ENCODE measurements at regions not wholly inside any gene's neighbourhood (a gene's known extent, or its start where the extent isn't known, plus 50 kb on each side); places are given as distances from the start of the nearest gene placed in this dataset.

GRCh38 chr7:142614116-142614515 lies 135.2 kb upstream of the PRSS1 start:
- no peak overlapping the region for H3K4me3 ChIP-seq (ENCODE audit: low read depth, low read length)
- DNase-seq (ENCODE audit: low read depth), result peak; percentile 18

GRCh38 chr7:142612237-142612881 lies 136.9 kb upstream of the PRSS1 start:
- no peak for TF ChIP-seq CTCF (IDR thresholded peaks at IDR 0.05; ENCODE audit: insufficient read depth, low read depth, low read length)
- peak; percentile 94 for DNase-seq (ENCODE audit: low read depth)
- no peak overlapping the region for H3K4me3 ChIP-seq (ENCODE audit: low read depth, low read length)

More at GRCh38 chr7:142614116-142614515, 135.2 kb upstream of the PRSS1 start:
- TF ChIP-seq CTCF (IDR thresholded peaks at IDR 0.05; ENCODE audit: insufficient read depth, low read depth, low read length), result no peak

- H3K4me3 ChIP-seq (ENCODE audit: low read depth, low read length), result no peak overlapping the region
- peak; percentile 99 for DNase-seq (ENCODE audit: low read depth)
- no peak for TF ChIP-seq CTCF (IDR thresholded peaks at IDR 0.05; ENCODE audit: insufficient read depth, low read depth, low read length)
Measured at GRCh38 chr7:142611566-142612236, 137.6 kb upstream of the PRSS1 start.

- H3K4me3 ChIP-seq (ENCODE audit: low read depth, low read length), result no peak overlapping the region
- no peak for TF ChIP-seq CTCF (IDR thresholded peaks at IDR 0.05; ENCODE audit: insufficient read depth, low read depth, low read length)
- no peak for DNase-seq (ENCODE audit: low read depth)
Measured at GRCh38 chr7:142608630-142609428, 140.4 kb upstream of the PRSS1 start.

GRCh38 chr7:142607351-142607750 lies 141.9 kb upstream of the PRSS1 start:
- no peak for DNase-seq (ENCODE audit: low read depth)
- TF ChIP-seq CTCF (IDR thresholded peaks at IDR 0.05; ENCODE audit: insufficient read depth, low read depth, low read length), result no peak
- H3K4me3 ChIP-seq (ENCODE audit: low read depth, low read length), result no peak overlapping the region

- H3K4me3 ChIP-seq (ENCODE audit: low read depth, low read length), result no peak overlapping the region
- DNase-seq (ENCODE audit: low read depth), result no peak
- no peak for TF ChIP-seq CTCF (IDR thresholded peaks at IDR 0.05; ENCODE audit: insufficient read depth, low read depth, low read length)
Measured at GRCh38 chr7:142606081-142606480, 143.2 kb upstream of the PRSS1 start.

Measured in fibroblast of villous mesenchyme (primary cell).